Lung (tissue), 11 donors: ENCODE measurements at regions not wholly inside any gene's neighbourhood (a gene's known extent, or its start where the extent isn't known, plus 50 kb on each side); places are given as distances from the start of the nearest gene placed in this dataset.

Experiments used
- ATAC-seq: fragments of 200-7000 bp; cut with Tn5 transposase; one replicate; pipeline ENCODE4 v1.9.1; 2020; ENCODE audit warnings: moderate number of reproducible peaks; ENCODE audit not compliant: insufficient read depth, low FRiP score
- DNase-seq, 3 donors: peaks; one replicate each; pipeline ENCODE4 v3.0.0-alpha.2; 2013 to 2017
- H3K27ac ChIP-seq, 2 donors: one replicate each; pipeline ENCODE4 v1.5.1; 2013; ENCODE audit warnings: mild to moderate bottlenecking in 2 of 2, moderate library complexity in 2 of 2, control low read depth in 1 of 2, inconsistent platforms in 1 of 2, low read depth in 1 of 2, low read length in 1 of 2
- H3K27me3 ChIP-seq, 3 donors: one replicate each; pipeline ENCODE4 v1.5.1; 2013; ENCODE audit warnings: low read length in 2 of 3; ENCODE audit not compliant: control insufficient read depth in 3 of 3, insufficient read depth in 3 of 3
- H3K36me3 ChIP-seq, 4 donors: one replicate each; pipeline ENCODE4 v1.5.1; 2013; ENCODE audit warnings: low read length in 4 of 4, mild to moderate bottlenecking in 1 of 4, moderate library complexity in 1 of 4; ENCODE audit not compliant: control insufficient read depth in 4 of 4, insufficient read depth in 4 of 4
- H3K4me1 ChIP-seq, 5 donors: one replicate each; pipeline ENCODE4 v1.5.1; 2013; ENCODE audit warnings: low read length in 5 of 5, mild to moderate bottlenecking in 2 of 5, moderate library complexity in 1 of 5; ENCODE audit not compliant: control insufficient read depth in 5 of 5, insufficient read depth in 5 of 5
- H3K4me3 ChIP-seq: one replicate; pipeline ENCODE4 v1.5.1; 2013; ENCODE audit warnings: mild to moderate bottlenecking, control low read depth, moderate library complexity
- H3K9ac ChIP-seq, 2 donors: one replicate each; pipeline ENCODE4 v1.5.1; 2013; ENCODE audit warnings: low read length in 2 of 2, control low read depth in 1 of 2; ENCODE audit not compliant: insufficient read depth in 1 of 2
- H3K9me3 ChIP-seq, 4 donors: one replicate each; pipeline ENCODE4 v1.5.1; 2013; ENCODE audit warnings: low read length in 3 of 4, mild to moderate bottlenecking in 1 of 4, moderate library complexity in 1 of 4; ENCODE audit not compliant: control insufficient read depth in 4 of 4, insufficient read depth in 3 of 4
- WGBS, 2 donors: extraction: QIAGEN DNeasy Blood & Tissue Kit; methylation state at CpG; one replicate each; pipeline ENCODE4 v1.1.7; 2013; 5-methylcytosine and 5-hydroxymethylcytosine counted together
- TF ChIP-seq, protein P1 (sequence below): IDR thresholded peaks from 2 replicates; pipeline ENCODE4 v1.5.1; 2012; ENCODE audit warnings: mild to moderate bottlenecking; ENCODE audit errors: control extremely low read depth, extremely low read depth
- donor health status: control.
- donor health status: control.
- donor health status: Bipolar disorder and iron deficiency.
- donor health status: healthy.
- donor health status: DM: yes; HTN: yes; CAD: no.

DNA sequence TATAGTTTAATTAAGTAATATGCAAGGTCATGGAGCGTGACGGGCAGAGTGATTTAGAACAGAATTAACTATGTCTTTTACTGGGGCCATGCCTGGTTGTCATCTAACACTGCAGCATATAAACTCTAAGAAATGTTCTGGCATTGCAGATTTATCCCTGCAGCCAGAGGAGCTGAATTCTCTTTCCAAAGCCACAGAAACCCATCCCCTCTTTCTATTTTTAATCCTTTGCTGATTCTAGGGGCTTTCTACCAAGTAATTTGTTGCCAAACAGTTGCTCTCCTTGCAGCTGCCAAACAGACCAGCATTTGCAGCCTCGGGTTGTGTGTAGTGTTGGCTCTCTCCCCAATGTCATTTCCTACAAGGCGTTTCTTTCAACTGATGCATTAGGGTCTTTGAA is 243.2 kb upstream of the MON1B start:
- H3K36me3 ChIP-seq: no peaks in the 10 kb centered on the region
- DNase-seq (peak; percentile 72 to 96 (median 95)), ATAC-seq (no peak)
- H3K9ac ChIP-seq: no peak overlapping the region
- H3K27me3 ChIP-seq: no peaks in the 10 kb centered on the region
- TF ChIP-seq, protein P1, sequence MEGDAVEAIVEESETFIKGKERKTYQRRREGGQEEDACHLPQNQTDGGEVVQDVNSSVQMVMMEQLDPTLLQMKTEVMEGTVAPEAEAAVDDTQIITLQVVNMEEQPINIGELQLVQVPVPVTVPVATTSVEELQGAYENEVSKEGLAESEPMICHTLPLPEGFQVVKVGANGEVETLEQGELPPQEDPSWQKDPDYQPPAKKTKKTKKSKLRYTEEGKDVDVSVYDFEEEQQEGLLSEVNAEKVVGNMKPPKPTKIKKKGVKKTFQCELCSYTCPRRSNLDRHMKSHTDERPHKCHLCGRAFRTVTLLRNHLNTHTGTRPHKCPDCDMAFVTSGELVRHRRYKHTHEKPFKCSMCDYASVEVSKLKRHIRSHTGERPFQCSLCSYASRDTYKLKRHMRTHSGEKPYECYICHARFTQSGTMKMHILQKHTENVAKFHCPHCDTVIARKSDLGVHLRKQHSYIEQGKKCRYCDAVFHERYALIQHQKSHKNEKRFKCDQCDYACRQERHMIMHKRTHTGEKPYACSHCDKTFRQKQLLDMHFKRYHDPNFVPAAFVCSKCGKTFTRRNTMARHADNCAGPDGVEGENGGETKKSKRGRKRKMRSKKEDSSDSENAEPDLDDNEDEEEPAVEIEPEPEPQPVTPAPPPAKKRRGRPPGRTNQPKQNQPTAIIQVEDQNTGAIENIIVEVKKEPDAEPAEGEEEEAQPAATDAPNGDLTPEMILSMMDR: no peak
- no peak overlapping the region for H3K4me3 ChIP-seq
- 56 to 71% methylated on average over 4 of the region's 4 CpGs for WGBS, 2 donors
- H3K27ac ChIP-seq: no peak overlapping the region
- no peaks in the 10 kb centered on the region for H3K9me3 ChIP-seq
- H3K4me1 ChIP-seq: peaks cover 0 to 21% (median 0%) of the 10 kb centered on the region in 5 donors

DNA sequence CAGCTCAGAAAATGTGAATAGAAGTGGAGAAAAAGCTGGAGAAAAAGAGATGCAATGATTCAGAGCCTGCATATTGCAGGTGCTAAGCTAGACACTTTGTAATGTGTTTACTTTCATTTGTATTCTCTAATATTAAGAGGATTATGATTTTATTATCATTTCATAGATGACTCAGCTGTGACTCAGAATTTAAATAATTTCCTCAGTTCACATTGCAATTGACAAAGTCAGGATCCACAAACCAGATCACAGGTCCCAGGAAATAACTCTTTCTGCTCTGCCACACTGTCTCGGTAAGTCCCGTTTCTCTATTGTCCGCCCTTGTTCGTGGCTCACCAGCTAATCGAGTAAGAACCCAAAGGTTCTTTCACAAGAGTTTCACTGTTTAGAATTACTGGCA is 235.4 kb upstream of the MON1B start:
- no peak overlapping the region for H3K27ac ChIP-seq
- H3K4me3 ChIP-seq: no peak overlapping the region
- TF ChIP-seq, protein P1: no peak
- DNase-seq (no peak), ATAC-seq (no peak)
- H3K36me3 ChIP-seq: no peaks in the 10 kb centered on the region
- no peaks in the 10 kb centered on the region for H3K9me3 ChIP-seq
- H3K9ac ChIP-seq: no peak overlapping the region
- peaks cover 0 to 13% (median 0%) of the 10 kb centered on the region in 5 donors for H3K4me1 ChIP-seq
- H3K27me3 ChIP-seq: no peaks in the 10 kb centered on the region
- WGBS, 2 donors: 91 to 92% methylated on average over 5 of the region's 5 CpGs

DNA sequence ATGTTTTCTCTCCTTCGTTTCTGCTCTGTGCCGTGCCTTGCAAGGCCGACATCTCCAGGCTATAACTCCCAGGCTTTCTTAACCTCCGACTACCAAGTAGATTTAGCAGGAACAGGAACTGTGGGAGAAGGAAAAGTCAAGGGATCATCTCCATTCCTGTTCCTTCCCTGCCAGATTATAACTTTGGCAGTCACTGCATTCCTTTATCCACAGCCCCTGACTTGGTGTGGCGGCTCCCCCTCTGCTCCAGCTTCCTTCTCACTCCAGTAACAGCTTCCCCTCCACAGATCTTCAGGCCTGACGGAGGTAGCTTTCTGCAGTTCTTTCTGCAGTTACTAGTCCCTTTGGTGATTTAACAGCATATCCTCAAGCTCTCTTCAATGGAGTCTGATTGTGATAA is 234.6 kb upstream of the MON1B start:
- Histone ChIP-seq H3K9ac (no peak overlapping the region), H3K9me3 (no peaks in the 10 kb centered on the region), H3K36me3 (no peaks in the 10 kb centered on the region), H3K27ac (no peak overlapping the region), H3K4me1 (peaks cover 0 to 13% (median 0%) of the 10 kb centered on the region in 5 donors), H3K4me3 (no peak overlapping the region), H3K27me3 (no peaks in the 10 kb centered on the region)
- DNase-seq: peak; percentile 42 to 61 (median 55)
- no peak for ATAC-seq
- TF ChIP-seq, protein P1: no peak
- WGBS, 2 donors: 62 to 75% methylated on average over 6 of the region's 6 CpGs

DNA sequence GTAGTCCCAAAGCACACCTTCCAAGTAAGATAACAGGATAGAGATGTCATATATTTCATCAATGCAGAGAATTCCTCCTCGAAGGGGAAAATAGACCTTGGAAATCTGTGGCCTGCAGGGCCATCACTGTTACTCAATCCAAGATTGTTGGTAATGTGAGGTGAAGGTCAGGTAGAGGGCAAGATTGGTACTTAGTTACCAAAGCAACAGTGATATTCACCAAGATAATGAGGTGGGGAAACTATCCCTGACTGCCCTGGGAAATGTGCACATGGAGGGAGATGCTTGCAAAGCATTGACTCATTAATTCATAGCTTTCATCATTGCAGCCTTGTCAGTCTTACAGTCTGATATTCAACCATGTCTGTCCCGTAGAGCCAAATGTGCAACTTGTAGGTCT is 234.1 kb upstream of the MON1B start:
- Histone ChIP-seq H3K27me3 (no peaks in the 10 kb centered on the region), H3K27ac (no peak overlapping the region), H3K4me1 (peaks cover 0 to 13% (median 0%) of the 10 kb centered on the region in 5 donors), H3K36me3 (no peaks in the 10 kb centered on the region), H3K9ac (no peak overlapping the region), H3K9me3 (no peaks in the 10 kb centered on the region), H3K4me3 (no peak overlapping the region)
- TF ChIP-seq, protein P1: no peak
- DNase-seq: peak in 2 of 3 donors; percentile 52 to 55
- no peak for ATAC-seq
- 65 to 75% methylated on average over 2 of the region's 2 CpGs for WGBS, 2 donors
